Posterior vena cava (tissue), 2 donors: ENCODE measurements at regions not wholly inside any gene's neighbourhood (a gene's known extent, or its start where the extent isn't known, plus 50 kb on each side); places are given as distances from the start of the nearest gene placed in this dataset.
"Not testable (repeated sequence)": the region's sequence is repeated elsewhere in the genome, so short reads cannot be mapped to it uniquely, and the experiment has no call there.

Source experiments
- DNase-seq: peaks from one replicate; pipeline ENCODE4 v3.0.0-alpha.2; 2020; ENCODE audit warnings: low spot score
- intact Hi-C, 2 donors: fragments of 100-400 bp; cut with DNase I; formaldehyde crosslinking; loops; one replicate each; pipeline versions ENCODE4 v1.14.1 to v1.14.2; 2022 to 2023
- donor health status: DM: yes; HTN: yes; CAD: no.
- donor health status: DM: yes; HTN: yes; CAD: no.

GRCh38 chr4:188349569-188349968 is 210.3 kb downstream of the TRIML1 start:
- intact Hi-C loops, DNase-seq: not testable (repeated sequence)

- intact Hi-C loops: no loop called here
- no peak for DNase-seq
Measured at GRCh38 chr4:188363196-188363595, 224.0 kb downstream of the TRIML1 start.

- no peak for DNase-seq
- intact Hi-C loops: no loop called here
Measured at GRCh38 chr4:188370777-188371176, 231.5 kb downstream of the TRIML1 start.

- no peak for DNase-seq
- intact Hi-C loops: no loop called here
Measured at GRCh38 chr4:188372058-188372457, 232.8 kb downstream of the TRIML1 start.

- no peak for DNase-seq
- intact Hi-C loops: no loop called here
Measured at GRCh38 chr4:188372829-188373228, 233.6 kb downstream of the TRIML1 start.

- intact Hi-C loops: no loop called here
- DNase-seq: no peak
Measured at GRCh38 chr4:188374871-188375270, 235.6 kb downstream of the TRIML1 start.

- no peak for DNase-seq
- intact Hi-C loops: no loop called here
Measured at GRCh38 chr4:188377816-188378215, 238.6 kb downstream of the TRIML1 start.

GRCh38 chr4:188383180-188383579 is 243.9 kb downstream of the TRIML1 start:
- DNase-seq: no peak
- intact Hi-C loops: no loop called here

- DNase-seq: no peak
- intact Hi-C loops: no loop called here
Measured at GRCh38 chr4:188387179-188387791, 248.0 kb downstream of the TRIML1 start.

GRCh38 chr4:188391349-188391748 is 252.1 kb downstream of the TRIML1 start:
- intact Hi-C loops, DNase-seq: not testable (repeated sequence)

GRCh38 chr4:188396037-188396436 is 256.8 kb downstream of the TRIML1 start:
- intact Hi-C loops: no loop called here
- DNase-seq: no peak

GRCh38 chr4:188399834-188400233 is 260.6 kb downstream of the TRIML1 start:
- no peak for DNase-seq
- intact Hi-C loops: no loop called here

GRCh38 chr4:188400451-188400850 is 261.2 kb downstream of the TRIML1 start:
- DNase-seq: no peak
- intact Hi-C loops: no loop called here

GRCh38 chr4:188403272-188403671 is 264.0 kb downstream of the TRIML1 start:
- intact Hi-C loops: no loop called here
- no peak for DNase-seq

GRCh38 chr4:188405071-188405835 is 266.0 kb downstream of the TRIML1 start:
- DNase-seq, intact Hi-C loops: not testable (repeated sequence)

- DNase-seq: no peak
- intact Hi-C loops: no loop called here
Measured at GRCh38 chr4:188408244-188409030, 269.2 kb downstream of the TRIML1 start.

GRCh38 chr4:188409851-188410250 is 270.6 kb downstream of the TRIML1 start:
- intact Hi-C loops: no loop called here
- no peak for DNase-seq

- DNase-seq: no peak
- intact Hi-C loops: no loop called here
Measured at GRCh38 chr4:188411805-188412204, 272.6 kb downstream of the TRIML1 start.

GRCh38 chr4:188412499-188412898 is 273.3 kb downstream of the TRIML1 start:
- DNase-seq: no peak
- intact Hi-C loops: no loop called here

- no peak for DNase-seq
- intact Hi-C loops: no loop called here
Measured at GRCh38 chr4:188414441-188414840, 275.2 kb downstream of the TRIML1 start.
